ENCODE measurements at regions not wholly inside any gene's neighbourhood (a gene's known extent, or its start where the extent isn't known, plus 50 kb on each side); places are given as distances from the start of the nearest gene placed in this dataset.
"Not testable (repeated sequence)": the region's sequence is repeated elsewhere in the genome, so short reads cannot be mapped to it uniquely, and the experiment has no call there.

DNA sequence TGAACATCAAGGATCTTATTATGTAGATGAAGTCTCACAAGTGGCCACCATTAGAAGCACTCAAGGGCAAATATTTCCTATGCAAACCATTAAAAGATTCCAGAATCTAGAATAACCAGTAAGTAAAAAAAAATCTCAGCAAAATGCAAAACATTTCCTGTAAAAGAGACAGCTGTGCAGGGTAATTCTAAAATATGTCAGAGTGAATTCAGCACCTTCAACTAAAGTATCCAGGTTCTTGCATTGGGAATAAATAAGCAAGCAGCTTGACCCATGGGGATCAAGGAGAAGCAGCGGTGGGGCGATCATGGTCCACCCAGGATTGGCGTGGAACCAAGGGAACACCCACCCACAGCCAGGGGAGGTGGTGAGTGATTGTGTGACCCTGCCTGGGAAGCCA is 2188.9 kb downstream of the PCDH7 start:
- TF ChIP-seq, protein P1, sequence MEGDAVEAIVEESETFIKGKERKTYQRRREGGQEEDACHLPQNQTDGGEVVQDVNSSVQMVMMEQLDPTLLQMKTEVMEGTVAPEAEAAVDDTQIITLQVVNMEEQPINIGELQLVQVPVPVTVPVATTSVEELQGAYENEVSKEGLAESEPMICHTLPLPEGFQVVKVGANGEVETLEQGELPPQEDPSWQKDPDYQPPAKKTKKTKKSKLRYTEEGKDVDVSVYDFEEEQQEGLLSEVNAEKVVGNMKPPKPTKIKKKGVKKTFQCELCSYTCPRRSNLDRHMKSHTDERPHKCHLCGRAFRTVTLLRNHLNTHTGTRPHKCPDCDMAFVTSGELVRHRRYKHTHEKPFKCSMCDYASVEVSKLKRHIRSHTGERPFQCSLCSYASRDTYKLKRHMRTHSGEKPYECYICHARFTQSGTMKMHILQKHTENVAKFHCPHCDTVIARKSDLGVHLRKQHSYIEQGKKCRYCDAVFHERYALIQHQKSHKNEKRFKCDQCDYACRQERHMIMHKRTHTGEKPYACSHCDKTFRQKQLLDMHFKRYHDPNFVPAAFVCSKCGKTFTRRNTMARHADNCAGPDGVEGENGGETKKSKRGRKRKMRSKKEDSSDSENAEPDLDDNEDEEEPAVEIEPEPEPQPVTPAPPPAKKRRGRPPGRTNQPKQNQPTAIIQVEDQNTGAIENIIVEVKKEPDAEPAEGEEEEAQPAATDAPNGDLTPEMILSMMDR (IDR thresholded peaks at IDR 0.05; ENCODE audit: low read depth, low read length) = no peak

DNA sequence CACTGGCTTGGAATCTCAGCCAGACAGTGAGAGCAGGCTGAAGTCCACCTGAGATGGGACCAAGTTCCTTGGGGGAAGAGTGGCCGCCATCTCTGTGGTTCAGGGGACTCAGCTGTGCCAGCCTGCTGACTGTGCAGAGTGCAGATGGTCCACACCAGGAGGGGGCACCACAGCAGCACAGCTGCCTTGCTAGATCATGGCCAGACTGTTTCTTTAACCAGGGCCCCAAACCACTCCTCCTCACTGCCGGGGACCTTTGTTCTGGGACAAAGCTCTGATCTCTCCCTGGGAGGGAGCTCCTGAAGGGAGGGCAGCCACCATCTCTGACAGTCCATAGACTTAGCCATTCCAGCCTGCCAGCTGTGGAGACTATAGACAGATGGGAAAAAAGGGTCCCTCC is 2189.6 kb downstream of the PCDH7 start:
- no peak for DNase-seq (ENCODE audit: extremely low read depth, low read depth)
- TF ChIP-seq, protein P1 (IDR thresholded peaks at IDR 0.05; ENCODE audit: low read depth, low read length) = peak; percentile 10

More for the DNA sequence above, 2188.9 kb downstream of the PCDH7 start:
- DNase-seq (ENCODE audit: extremely low read depth, low read depth) = no peak

DNA sequence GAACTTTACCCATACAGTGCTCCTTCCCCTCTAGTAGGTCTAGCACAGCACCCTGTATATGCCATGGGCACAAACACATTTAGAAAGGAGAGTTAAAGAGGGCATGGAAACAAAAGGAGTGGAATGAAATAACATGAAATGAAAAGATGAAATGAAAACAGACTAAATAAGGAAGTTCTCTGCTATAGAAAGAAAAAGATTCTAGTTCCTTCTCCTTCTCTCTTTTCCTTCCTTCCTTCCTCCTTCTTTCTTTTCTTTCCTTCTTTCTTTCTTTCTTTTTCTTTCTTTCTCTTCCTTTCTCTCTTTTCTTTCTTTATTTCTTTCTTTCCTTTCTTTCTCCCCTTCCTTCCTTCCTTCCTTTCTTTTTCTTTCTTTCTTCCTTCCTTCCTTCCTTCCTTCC is 2197.4 kb downstream of the PCDH7 start:
- DNase-seq (ENCODE audit: extremely low read depth, low read depth) = no peak
- TF ChIP-seq, protein P1 (IDR thresholded peaks at IDR 0.05; ENCODE audit: low read depth, low read length) = no peak

DNA sequence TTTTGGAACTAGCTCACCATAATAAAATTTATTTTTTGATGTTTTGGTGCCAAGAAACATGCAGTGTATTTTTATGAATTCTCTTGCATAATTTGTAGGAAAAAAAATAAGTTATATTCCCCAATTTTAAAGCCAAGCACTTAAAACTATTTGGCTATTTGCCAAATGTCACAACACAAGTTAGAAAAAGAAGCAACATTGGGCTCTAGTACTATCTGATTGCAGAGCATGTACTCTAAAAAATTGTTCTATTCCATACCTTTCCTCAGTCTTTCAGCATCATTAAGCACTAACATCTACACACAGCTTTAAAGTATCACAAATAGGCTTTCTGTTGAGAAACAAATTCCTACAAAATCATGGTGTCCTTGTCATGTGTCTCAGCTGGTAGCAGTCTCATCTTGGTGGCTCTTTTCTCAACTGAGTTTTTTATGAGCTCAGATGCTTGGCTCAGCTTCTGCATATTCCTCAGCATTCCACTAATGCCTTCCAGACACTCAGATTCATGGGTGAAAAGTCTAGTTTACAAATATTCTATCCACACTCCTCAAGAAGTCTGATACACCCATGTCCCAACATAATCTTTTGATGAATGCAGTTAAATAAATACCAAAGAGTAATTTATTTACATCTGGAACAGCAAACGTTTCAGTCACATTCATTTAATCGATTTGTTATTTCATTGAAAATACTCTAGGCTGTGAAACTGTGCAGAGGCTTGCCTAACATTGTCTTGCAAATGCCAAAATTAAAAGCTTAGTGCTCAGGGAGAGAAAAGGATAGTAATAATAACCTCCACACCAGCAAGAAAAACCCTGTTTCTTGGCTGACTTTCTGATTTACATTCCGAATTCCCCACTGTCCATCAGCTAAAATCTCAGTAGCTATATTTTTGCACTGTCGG is 2209.9 kb downstream of the PCDH7 start:
- TF ChIP-seq, protein P1 (IDR thresholded peaks at IDR 0.05; ENCODE audit: low read depth, low read length) = no peak
- no peak for DNase-seq (ENCODE audit: extremely low read depth, low read depth)

DNA sequence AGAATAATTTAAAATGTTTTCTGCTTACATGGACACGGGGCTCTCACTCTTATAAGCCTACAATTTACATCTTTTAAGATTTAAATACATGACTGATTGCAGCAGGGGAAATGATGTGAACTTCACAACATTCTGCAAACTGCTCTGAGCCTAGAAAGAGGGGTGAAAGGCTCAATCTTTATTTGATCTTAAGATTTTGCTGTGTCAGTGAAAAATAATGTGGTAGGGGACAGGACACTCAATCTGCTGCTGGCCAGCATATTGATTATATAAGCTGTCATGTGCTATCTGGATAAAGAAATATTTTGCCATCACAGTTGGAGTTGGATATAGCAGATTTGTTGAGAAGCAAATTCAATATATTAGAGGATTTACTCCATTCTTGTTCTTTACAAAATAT is 2210.5 kb downstream of the PCDH7 start:
- no peak for DNase-seq (ENCODE audit: extremely low read depth, low read depth)
- TF ChIP-seq, protein P1 (IDR thresholded peaks at IDR 0.05; ENCODE audit: low read depth, low read length) = no peak

DNA sequence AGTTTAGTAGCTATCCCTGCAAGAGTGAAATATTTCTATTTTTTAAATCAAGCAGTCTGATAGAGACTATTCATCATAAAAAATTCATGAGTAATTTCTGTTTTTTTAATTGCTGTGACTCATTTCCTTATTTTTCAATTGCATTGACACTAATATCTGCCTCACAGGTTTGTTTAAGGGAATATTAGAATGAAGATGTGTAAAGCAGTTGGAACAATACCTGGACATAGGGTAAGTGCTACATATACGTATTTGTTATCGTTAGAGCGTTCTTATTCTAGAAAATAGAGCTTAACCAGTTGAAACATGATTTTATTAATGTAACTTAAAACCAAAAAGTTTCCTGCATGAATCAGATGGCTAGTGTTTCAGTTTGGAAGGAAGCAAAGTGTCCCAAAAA is 2211.3 kb downstream of the PCDH7 start:
- TF ChIP-seq, protein P1 (IDR thresholded peaks at IDR 0.05; ENCODE audit: low read depth, low read length) = no peak
- DNase-seq (ENCODE audit: extremely low read depth, low read depth) = no peak

DNA sequence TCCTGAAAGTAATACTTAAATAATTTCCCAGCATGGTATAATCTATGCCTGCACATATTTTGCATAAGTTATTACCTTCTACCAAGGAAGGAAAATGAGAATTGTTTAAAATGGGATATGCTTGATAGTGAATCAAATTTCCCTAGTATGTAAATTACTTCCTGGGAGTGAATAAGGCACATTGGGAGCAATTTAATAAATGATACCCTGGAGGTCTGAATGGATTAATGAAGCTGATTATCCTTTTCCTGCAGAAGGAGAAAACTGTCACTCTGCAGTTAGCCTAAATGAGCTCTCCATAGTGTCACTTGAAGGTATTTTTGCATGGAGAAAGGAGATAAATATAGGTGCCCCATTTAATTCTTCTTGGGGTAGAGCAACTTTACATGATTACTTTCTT is 2212.0 kb downstream of the PCDH7 start:
- TF ChIP-seq, protein P1 (IDR thresholded peaks at IDR 0.05; ENCODE audit: low read depth, low read length) = no peak
- no peak for DNase-seq (ENCODE audit: extremely low read depth, low read depth)

DNA sequence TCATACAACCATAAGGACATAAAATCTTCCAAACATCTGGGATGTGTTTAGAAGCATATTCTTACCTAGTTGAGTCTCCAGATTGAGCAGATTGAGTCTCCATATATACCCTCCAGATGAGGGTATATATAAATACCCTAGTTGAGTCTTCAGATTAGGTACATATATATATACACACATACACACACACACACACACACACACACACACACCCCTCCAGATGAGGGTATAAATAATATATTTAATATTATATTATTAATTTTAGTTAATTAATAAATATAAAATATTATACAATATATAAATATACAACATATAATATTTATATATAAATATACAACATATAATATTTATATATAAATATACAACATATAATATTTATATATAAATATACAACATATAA is 2219.1 kb downstream of the PCDH7 start:
- not testable (repeated sequence) for DNase-seq (ENCODE audit: extremely low read depth, low read depth)
